NCI-H69 (cell line): ENCODE measurements at regions not wholly inside any gene's neighbourhood (a gene's known extent, or its start where the extent isn't known, plus 50 kb on each side); places are given as distances from the start of the nearest gene placed in this dataset.
"Not testable (repeated sequence)": the region's sequence is repeated elsewhere in the genome, so short reads cannot be mapped to it uniquely, and the experiment has no call there.

Experiments used
- DNase-seq: peaks from one replicate; lab custom pipeline; 2025; lab: John Stamatoyannopoulos, UW

- no peak for DNase-seq
Measured at GRCh38 chr6:76982476-76983199, 480.7 kb downstream of the HTR1B start.

DNA sequence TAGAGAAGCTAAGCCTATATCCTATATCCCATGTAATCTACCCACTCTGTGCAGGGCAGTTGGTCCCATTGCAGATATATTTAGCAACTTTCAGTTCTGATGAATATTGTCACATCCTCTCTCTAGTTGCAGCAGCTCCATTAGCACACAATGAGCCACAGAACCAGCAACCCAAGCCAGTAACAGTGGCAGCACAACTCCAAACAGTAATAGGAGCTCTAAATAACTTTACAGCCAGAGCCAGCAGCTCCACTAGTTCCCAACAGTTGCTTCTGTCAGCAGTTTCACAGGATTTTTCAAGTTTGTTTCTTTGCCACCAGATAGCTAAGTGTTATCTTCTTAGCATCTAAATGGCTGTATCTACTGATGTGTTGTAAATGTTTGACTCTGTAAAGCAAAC is 490.8 kb downstream of the HTR1B start:
- no peak for DNase-seq

DNA sequence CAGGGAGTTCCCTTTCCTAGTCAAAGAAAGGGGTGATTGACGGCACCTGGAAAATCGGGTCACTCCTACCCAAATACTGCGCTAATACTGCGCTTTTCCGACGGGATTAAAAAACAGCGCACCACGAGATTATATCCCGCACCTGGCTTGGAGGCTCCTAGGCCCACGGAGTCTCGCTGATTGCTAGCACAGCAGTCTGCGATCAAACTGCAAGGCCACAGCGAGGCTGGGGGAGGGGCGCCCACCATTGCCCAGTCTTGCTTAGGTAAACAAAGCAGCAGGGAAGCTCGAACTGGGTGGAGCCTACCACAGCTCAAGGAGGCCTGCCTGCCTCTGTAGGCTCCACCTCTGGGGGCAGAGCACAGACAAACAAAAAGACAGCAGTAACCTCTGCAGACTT is 504.1 kb downstream of the HTR1B start:
- not testable (repeated sequence) for DNase-seq

DNA sequence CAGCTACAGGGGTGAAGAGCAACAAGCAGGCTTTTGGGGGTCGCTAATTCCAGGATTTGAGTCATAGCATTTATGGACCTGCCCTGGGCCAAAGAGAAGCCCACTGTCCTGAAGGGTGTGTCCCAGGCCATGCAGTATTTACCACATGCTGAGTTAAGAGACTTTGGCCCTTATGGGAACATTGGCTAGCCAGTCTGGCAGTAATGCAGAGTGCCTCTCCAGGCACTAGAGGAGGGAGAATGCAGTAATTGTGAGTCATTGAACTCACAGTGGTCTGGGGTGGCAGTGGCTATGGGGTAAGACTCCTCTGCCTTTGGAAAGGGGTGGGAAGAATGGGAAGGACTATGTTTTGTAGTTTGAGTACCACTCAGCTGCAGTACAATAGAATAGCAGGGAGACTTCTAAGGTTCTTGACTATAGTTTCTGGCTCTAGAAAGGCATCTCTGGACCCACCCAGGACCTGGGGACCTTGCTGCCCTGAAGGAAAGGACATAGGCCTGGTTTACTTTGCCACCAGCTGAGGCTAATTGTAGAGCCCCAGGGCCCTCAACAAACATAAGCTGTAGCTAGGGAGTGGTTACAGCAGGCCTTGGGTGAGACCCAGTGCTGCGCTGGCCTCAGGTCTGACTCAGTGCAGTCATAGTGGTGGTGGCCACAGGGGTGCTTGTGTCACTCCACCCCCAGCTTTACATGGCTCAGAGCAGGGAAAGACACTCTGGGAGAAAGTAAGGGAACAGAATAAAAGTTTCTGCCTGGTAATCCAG is 520.9 kb downstream of the HTR1B start:
- no peak for DNase-seq

DNA sequence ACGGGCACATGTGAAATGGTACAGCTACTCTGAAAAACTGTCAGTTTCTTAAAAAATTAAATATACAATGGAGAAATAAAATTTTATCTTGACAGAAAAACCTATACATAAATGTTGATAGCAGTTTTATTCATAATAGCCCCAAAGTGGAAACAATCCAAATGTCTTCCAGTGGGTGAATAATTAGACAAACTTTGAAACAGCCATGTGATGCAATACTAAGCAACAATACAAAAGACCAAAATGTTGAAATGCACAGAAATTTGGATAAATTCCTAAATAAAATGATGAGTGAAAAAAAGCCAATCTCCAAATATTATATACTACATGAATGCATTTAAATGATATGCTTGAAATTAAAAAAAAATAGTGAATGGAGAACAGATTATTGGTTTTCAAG is 523.1 kb downstream of the HTR1B start:
- no peak for DNase-seq

GRCh38 chr6:76914737-76915136 is 548.6 kb downstream of the HTR1B start:
- DNase-seq = no peak

DNA sequence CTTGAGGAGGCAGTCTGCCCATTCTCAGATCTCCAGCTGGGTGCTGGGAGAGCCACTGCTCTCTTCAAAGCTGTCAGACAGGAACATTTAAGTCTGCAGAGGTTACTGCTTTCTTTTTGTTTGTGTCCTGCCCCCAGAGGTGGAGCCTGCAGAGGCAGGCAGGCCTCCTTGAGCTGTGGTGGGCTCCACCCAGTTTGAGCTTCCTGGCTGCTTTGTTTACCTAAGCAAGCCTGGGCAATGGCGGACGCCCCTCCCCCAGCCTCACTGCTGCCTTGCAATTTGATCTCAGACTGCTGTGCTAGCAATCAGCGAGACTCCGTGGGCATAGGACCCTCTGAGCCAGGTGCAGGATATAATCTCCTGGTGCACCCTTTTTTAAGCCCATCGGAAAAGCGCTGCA is 557.8 kb downstream of the HTR1B start:
- DNase-seq = not testable (repeated sequence)

- no peak for DNase-seq
Measured at GRCh38 chr6:76892542-76892941, 570.7 kb downstream of the HTR1B start.

GRCh38 chr6:76888351-76888750 is 574.9 kb downstream of the HTR1B start:
- DNase-seq = no peak

GRCh38 chr6:76886900-76887299 is 576.4 kb downstream of the HTR1B start:
- DNase-seq = no peak

GRCh38 chr6:76885861-76886301 is 577.4 kb downstream of the HTR1B start:
- DNase-seq = no peak

GRCh38 chr6:76881414-76881813 is 581.9 kb downstream of the HTR1B start:
- DNase-seq = no peak

- peak; percentile 20 for DNase-seq
Measured at GRCh38 chr6:76876922-76877553, 586.3 kb downstream of the HTR1B start.

- not testable (repeated sequence) for DNase-seq
Measured at GRCh38 chr6:76876430-76876829, 586.9 kb downstream of the HTR1B start.

DNA sequence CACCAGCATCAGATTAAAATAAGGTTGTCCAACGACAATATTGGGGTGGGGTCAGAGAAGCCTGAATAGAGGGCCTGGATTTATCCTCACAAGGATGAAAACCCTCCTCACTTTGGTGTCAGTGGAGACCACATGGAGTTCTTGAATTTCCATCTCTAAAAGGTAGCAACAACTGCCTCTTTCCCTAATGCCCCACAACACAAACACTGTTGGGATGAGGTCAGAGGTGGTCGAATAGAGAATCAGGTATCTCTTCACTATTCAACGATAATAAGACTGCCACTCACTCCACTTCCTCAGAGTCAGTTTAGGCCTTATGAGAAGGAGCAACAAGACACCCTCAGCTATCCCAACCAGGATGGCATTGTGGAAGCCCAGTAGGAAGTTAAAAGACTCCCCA is 596.1 kb downstream of the HTR1B start:
- DNase-seq = no peak

- no peak for DNase-seq
Measured at GRCh38 chr6:76866091-76866915, 597.0 kb downstream of the HTR1B start.

DNA sequence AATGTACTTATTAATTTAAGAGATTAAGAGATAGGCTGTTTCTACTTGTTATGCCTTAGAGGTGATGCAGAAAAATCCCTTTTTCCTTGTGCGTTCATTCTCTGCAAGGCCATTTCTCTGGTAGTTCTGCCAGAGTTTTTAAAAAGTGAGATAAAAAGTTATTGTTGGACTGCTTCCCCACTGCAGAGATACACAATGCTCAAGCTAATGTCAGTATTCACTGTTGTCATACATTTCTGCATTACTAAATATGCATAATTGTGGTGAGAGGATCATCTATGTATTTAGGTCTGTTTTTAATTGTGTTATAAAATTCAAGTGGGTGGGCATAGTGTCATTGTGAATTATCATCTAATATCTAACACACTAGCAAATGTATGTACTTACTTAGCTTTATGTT is 600.4 kb downstream of the HTR1B start:
- DNase-seq = no peak

- peak; percentile 31 for DNase-seq
Measured at GRCh38 chr6:76861403-76861802, 601.9 kb downstream of the HTR1B start.

GRCh38 chr6:76856065-76856464 is 607.2 kb downstream of the HTR1B start:
- no peak for DNase-seq

DNA sequence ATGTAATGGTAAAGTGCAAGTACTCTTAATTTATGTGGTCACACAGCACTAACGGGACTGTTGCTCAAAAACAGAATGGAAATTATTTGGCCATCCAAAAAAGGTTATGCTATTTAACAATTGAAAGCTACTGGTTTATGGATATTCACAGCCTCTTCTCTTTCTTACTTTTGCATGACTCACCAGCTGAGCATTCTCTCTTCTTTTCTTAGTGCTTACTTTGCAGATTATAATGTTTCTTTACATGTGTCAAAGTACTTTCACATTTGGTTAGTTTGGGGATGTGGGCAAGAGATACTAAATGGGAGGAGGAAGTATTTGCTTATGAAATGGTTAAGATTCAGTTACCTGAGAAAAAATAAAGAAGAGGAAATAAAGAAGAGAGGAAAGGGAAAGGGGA is 610.5 kb downstream of the HTR1B start:
- no peak for DNase-seq

DNA sequence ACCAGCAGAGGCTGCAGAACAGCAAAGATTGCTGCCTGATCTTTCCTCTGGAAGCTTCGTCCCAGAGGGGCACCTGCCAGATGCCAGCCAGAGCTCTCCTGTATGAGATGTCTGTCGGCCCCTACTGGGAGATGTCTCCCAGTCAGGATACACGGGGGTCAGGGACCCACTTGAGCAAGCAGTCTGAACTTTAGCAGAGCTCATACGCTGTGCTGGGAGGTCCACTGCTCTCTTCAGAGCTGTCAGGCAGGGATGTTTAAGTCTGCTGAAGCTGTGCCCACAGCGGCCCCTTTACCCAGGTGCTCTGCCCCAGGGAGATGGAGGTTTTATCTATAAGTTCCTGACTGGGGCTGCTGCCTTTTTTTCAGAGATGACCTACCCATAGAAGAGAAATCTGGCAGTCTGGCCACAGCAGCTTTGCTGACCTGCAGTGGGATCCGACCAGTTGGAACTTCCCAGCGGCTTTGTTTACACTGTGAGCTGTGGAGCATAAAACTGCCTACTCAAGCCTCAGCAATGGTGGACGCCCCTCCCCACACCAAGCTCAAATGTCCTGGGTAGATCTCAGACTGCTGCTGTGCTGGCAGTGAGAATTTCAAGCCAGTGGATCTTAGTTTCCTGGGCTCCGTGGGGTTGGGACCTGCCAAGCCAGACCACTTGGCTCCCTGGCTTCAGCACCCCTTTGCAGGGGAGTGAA is 613.9 kb downstream of the HTR1B start:
- not testable (repeated sequence) for DNase-seq
